Fibroblast of mammary gland (primary cell): ENCODE measurements at regions not wholly inside any gene's neighbourhood (a gene's known extent, or its start where the extent isn't known, plus 50 kb on each side); places are given as distances from the start of the nearest gene placed in this dataset.
A peak's percentile ranks its signal among the peaks of the same experiment; 100 is the strongest.

Experiments used
- DNase-seq: peaks from one replicate; pipeline ENCODE4 v3.0.0-alpha.2; 2010; ENCODE audit warnings: low read depth
- H3K4me3 ChIP-seq: 2 replicates; pipeline ENCODE4 v1.5.1; 2011; ENCODE audit warnings: low read depth, mild to moderate bottlenecking, low read length, moderate library complexity; ENCODE audit not compliant: control insufficient read depth
- CTCF ChIP-seq: conservative IDR thresholded peaks from 2 replicates; pipeline ENCODE4 v1.5.1; 2011; ENCODE audit warnings: low read depth, low read length, inconsistent platforms; ENCODE audit not compliant: control insufficient read depth, insufficient read depth

GRCh38 chrX:145002771-145003170, 244.5 kb upstream of the SPANXN1 start:
- no peak for TF ChIP-seq CTCF
- peak; percentile 45 for DNase-seq
- H3K4me3 ChIP-seq, result no peak overlapping the region

- TF ChIP-seq CTCF, result no peak
- DNase-seq, result no peak
- no peak overlapping the region for H3K4me3 ChIP-seq
These were observed 243.9 kb upstream of the SPANXN1 start for GRCh38 chrX:145003443-145003842.

DNA sequence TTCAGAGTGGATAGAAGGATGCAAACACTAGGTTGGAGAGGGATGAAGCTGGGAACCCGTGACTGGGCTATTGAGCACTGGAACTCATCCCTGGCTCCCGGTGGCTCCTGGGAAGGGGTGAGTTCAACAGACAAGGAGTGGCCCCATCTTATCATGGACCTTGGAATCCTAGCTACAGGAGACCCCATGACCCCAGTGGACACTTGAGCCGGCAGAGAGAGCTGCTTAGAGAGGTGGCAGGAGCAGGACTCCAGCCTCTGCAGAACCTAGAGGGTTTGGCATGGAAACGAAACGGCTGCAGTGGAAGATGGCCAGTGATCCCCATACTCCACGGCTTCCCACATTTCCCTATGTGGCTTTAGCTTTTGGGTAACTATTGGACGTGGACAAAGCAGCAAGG, 205.8 kb upstream of the SPANXN1 start:
- no peak for DNase-seq
- no peak for TF ChIP-seq CTCF
- no peak overlapping the region for H3K4me3 ChIP-seq

GRCh38 chrX:145068450-145068849, 178.9 kb upstream of the SPANXN1 start:
- no peak for DNase-seq

GRCh38 chrX:145099204-145099603, 148.1 kb upstream of the SPANXN1 start:
- TF ChIP-seq CTCF, result no peak
- no peak overlapping the region for H3K4me3 ChIP-seq
- DNase-seq, result no peak

More at GRCh38 chrX:145068450-145068849, 178.9 kb upstream of the SPANXN1 start:
- no peak for TF ChIP-seq CTCF
- H3K4me3 ChIP-seq, result no peak overlapping the region
